Iris pigment epithelial cell (primary cell): ENCODE measurements at regions not wholly inside any gene's neighbourhood (a gene's known extent, or its start where the extent isn't known, plus 50 kb on each side); places are given as distances from the start of the nearest gene placed in this dataset.

Experiments
- DNase-seq: peaks from one replicate; pipeline ENCODE4 v3.0.0-alpha.2; 2011; ENCODE audit warnings: low read depth

GRCh38 chr14:71636820-71637471 lies 295.3 kb upstream of the RGS6 start:
- DNase-seq, result no peak

- DNase-seq, result peak; percentile 86
These were observed 293.6 kb upstream of the RGS6 start for GRCh38 chr14:71638523-71639196.

- no peak for DNase-seq
These were observed 289.5 kb upstream of the RGS6 start for GRCh38 chr14:71642715-71643114.

- DNase-seq, result peak; percentile 99
These were observed 286.6 kb upstream of the RGS6 start for GRCh38 chr14:71645656-71646055.

- DNase-seq, result no peak
These were observed 285.7 kb upstream of the RGS6 start for GRCh38 chr14:71646518-71646917.

GRCh38 chr14:71647086-71647784 lies 285.0 kb upstream of the RGS6 start:
- DNase-seq, result peak; percentile 37

- no peak for DNase-seq
These were observed 283.5 kb upstream of the RGS6 start for GRCh38 chr14:71648725-71649124.

GRCh38 chr14:71650187-71650755 lies 282.0 kb upstream of the RGS6 start:
- DNase-seq, result peak; percentile 59

- peak; percentile 95 for DNase-seq
These were observed 281.0 kb upstream of the RGS6 start for GRCh38 chr14:71651228-71651627.

GRCh38 chr14:71652368-71652767 lies 279.9 kb upstream of the RGS6 start:
- DNase-seq, result no peak

GRCh38 chr14:71654810-71655209 lies 277.4 kb upstream of the RGS6 start:
- no peak for DNase-seq

GRCh38 chr14:71658261-71658860 lies 273.9 kb upstream of the RGS6 start:
- DNase-seq, result peak; percentile 80

- DNase-seq, result peak; percentile 86
These were observed 273.1 kb upstream of the RGS6 start for GRCh38 chr14:71659159-71659558.

GRCh38 chr14:71661441-71661840 lies 270.8 kb upstream of the RGS6 start:
- DNase-seq, result no peak

GRCh38 chr14:71662291-71662790 lies 269.9 kb upstream of the RGS6 start:
- no peak for DNase-seq

- DNase-seq, result peak; percentile 90
These were observed 267.1 kb upstream of the RGS6 start for GRCh38 chr14:71665157-71665556.

- DNase-seq, result peak; percentile 51
These were observed 266.4 kb upstream of the RGS6 start for GRCh38 chr14:71665781-71666180.

GRCh38 chr14:71666571-71667145 lies 265.6 kb upstream of the RGS6 start:
- peak; percentile 52 for DNase-seq

GRCh38 chr14:71668186-71668912 lies 263.9 kb upstream of the RGS6 start:
- DNase-seq, result peak; percentile 88

- no peak for DNase-seq
These were observed 259.6 kb upstream of the RGS6 start for GRCh38 chr14:71672596-71672995.
